D721Med (cell line): ENCODE measurements at regions not wholly inside any gene's neighbourhood (a gene's known extent, or its start where the extent isn't known, plus 50 kb on each side); places are given as distances from the start of the nearest gene placed in this dataset.
A peak's percentile ranks its signal among the peaks of the same experiment; 100 is the strongest.

ENCODE experiments used
- DNase-seq: peaks from one replicate; pipeline ENCODE4 v3.0.0; 2011; ENCODE audit warnings: low spot score; ENCODE audit not compliant: insufficient read length
- FAIRE-seq: peaks from 2 replicates; lab custom pipeline; 2011; peaks lifted over from hg19 to GRCh38; lab: Jason Lieb, UNC
- CTCF ChIP-seq: IDR thresholded peaks from 2 replicates; pipeline ENCODE4 v1.5.1; 2012; ENCODE audit warnings: mild to moderate bottlenecking, control low read depth; ENCODE audit not compliant: insufficient read depth; ENCODE audit errors: missing control alignments

GRCh38 chr1:238558746-238559145 is 668.0 kb upstream of the ZP4 start:
- no peak for TF ChIP-seq CTCF
- no peak for DNase-seq
- FAIRE-seq, result peak; percentile 55

- no peak for TF ChIP-seq CTCF
- FAIRE-seq, result peak; percentile 32
- DNase-seq, result no peak
Measured at GRCh38 chr1:238558156-238558555, 667.4 kb upstream of the ZP4 start.

- DNase-seq, result no peak
- no peak for FAIRE-seq
- TF ChIP-seq CTCF, result no peak
Measured at GRCh38 chr1:238552271-238552670, 661.5 kb upstream of the ZP4 start.

- no peak for TF ChIP-seq CTCF
- DNase-seq, result no peak
- peak; percentile 82 for FAIRE-seq
Measured at GRCh38 chr1:238549137-238549536, 658.4 kb upstream of the ZP4 start.

GRCh38 chr1:238546118-238546517 is 655.4 kb upstream of the ZP4 start:
- DNase-seq (no peak), FAIRE-seq (no peak)
- no peak for TF ChIP-seq CTCF

- DNase-seq (no peak), FAIRE-seq (no peak)
- TF ChIP-seq CTCF, result no peak
Measured at GRCh38 chr1:238537641-238538040, 646.9 kb upstream of the ZP4 start.

GRCh38 chr1:238530209-238530851 is 639.6 kb upstream of the ZP4 start:
- TF ChIP-seq CTCF, result no peak
- DNase-seq (no peak), FAIRE-seq (no peak)
